GM23248 (cell line): ENCODE measurements at regions not wholly inside any gene's neighbourhood (a gene's known extent, or its start where the extent isn't known, plus 50 kb on each side); places are given as distances from the start of the nearest gene placed in this dataset.

Source experiments
- EZH2 ChIP-seq: fragments of 200-600 bp; sonication (generic); IDR thresholded peaks from 2 replicates; pipeline ENCODE4 v1.6.1; 2018; ENCODE audit warnings: antibody characterized with exemption, mild to moderate bottlenecking; ENCODE audit not compliant: insufficient read depth, poor library complexity, severe bottlenecking
- EZH2phosphoT487 ChIP-seq: fragments of 200-600 bp; sonication (generic); IDR thresholded peaks from 2 replicates; pipeline ENCODE4 v1.6.1; 2018; ENCODE audit warnings: antibody characterized with exemption, moderate library complexity, mild to moderate bottlenecking, low read depth; ENCODE audit not compliant: insufficient read depth

- TF ChIP-seq EZH2, result no peak
- TF ChIP-seq EZH2phosphoT487, result no peak
Measured at GRCh38 chr10:56091872-56092271, 269.2 kb downstream of the ZWINT start.
